HG03175 (cell line): ENCODE measurements at regions not wholly inside any gene's neighbourhood (a gene's known extent, or its start where the extent isn't known, plus 50 kb on each side); places are given as distances from the start of the nearest gene placed in this dataset.

Experiments
- ATAC-seq: cut with Tn5 transposase; IDR thresholded peaks from one replicate; pipeline ENCODE4 v1.9.1; 2021; ENCODE audit warnings: mild to moderate bottlenecking, moderate library complexity; ENCODE audit not compliant: unreplicated experiment

DNA sequence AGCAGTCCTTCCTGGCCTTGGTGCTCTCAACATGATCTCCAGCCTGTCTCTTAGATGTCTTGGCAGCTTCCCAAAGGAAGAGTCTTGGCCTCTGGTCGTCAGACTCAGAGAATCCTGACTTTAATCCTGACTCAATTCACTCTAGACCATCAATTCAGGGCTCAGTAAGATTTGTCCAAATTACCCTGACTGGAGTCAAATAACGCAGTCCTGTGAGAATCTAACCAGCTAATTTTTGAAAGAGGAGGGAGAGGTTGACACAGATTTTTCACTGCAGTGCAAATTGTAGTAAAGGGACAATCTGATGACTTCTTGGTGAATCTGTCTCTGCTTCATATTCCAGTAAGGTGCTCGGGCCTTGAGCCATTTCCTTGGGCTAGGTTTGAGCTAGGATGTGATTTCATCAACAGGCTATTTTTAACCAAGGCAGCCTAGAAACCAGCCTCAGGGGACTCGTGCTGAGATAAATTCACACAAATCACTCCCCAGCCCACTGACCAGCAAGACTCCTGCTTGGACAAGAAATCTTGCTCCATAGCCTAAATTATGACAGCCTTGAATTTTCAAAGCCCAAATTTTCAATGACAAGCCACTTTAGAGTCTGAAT lies 257.4 kb downstream of the ENC1 start:
- ATAC-seq, result no peak

DNA sequence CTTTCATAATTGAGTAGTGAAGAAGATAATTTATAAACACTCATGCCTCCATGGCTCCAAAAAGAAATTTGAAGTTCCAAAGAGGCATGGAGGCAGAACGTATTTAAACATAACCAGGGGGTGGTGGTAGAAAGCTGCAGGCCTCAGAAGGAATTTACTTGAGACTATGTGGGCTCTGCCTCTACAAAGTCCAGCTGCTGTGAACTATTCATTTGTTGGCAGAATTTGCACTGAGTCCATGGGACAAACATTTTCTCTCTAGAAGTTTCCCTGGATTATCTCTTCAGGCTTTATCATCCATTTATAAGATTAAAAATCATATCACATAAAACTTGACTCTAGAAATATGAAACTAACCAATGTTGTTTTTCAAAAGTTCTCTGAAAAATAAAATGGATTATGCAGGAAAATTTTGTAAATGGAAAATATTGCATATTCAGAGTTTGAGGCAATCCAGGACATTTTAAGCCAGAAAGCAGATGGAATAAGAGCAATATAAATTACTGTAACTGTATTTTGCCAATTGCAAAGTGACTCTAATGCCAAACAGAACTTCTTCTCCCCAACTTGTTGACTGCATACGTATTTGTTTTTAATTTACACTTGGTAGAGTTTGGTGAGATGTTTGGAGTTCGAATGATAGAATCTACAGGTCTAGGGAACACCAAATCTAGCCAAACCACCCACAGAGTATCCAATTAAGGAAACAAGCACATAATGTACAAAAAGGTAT lies 258.2 kb downstream of the ENC1 start:
- ATAC-seq, result no peak

DNA sequence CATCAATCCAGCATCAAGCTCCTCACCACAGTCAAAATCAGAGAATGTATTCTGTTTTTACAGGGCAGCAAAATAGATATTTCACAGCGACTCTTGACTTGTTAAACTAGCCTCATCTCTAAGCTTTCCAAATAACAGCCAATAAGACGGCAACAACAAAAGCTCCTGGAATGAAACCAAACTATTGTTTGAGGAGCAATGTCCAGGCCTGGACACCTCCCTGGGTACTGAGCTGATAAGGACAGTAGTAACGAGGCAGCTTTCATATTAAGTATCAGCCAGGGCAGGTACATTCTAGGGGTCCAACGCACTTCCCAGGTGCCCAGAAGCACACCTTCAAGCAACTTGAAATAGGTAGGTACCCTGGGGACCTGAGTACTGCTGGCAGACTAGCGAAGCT lies 260.3 kb downstream of the ENC1 start:
- ATAC-seq, result no peak

- no peak for ATAC-seq
These were observed 262.1 kb downstream of the ENC1 start for GRCh38 chr5:74378464-74378863.

DNA sequence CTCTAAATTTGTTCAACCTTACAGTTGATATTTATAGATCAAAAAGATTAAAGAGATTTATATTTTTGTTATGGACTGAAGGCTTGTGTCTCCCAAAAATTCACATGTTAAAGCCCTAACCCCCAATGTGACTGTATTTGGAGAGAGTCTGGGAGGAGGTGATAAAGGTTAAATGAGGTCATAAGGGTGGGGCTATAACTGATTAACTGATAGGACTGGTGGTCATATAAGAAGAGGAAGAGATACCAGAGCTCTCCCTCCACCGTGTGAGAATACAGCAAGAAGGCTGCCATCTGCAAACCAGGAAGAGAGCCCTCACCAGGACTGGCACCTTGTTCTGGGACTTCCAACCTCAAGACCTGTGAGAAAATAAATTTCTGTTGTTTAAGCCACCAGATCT lies 264.3 kb downstream of the ENC1 start:
- ATAC-seq, result peak; percentile 46

DNA sequence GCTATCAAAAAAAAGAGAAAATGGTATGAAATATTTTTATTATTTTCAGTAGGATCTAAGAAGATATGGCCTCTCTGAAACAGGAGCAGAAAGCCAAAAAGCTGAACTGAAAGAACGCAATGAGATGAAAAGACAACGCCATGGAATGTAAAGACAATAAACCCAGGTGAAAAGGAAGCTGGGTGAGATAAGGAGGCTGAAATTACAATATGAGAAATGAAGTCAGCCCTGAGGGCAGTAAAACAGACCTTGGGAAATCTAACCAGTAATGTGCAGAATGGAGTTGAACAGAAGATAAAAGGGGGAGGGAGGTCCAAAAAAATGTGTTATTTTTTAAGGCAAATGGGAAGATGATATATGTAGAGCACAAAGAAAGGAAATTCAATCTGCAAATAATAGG lies 265.3 kb downstream of the ENC1 start:
- no peak for ATAC-seq

GRCh38 chr5:74374656-74375055 lies 265.9 kb downstream of the ENC1 start:
- no peak for ATAC-seq

- ATAC-seq, result no peak
These were observed 267.5 kb downstream of the ENC1 start for GRCh38 chr5:74373076-74373475.

GRCh38 chr5:74372502-74373064 lies 267.9 kb downstream of the ENC1 start:
- no peak for ATAC-seq

DNA sequence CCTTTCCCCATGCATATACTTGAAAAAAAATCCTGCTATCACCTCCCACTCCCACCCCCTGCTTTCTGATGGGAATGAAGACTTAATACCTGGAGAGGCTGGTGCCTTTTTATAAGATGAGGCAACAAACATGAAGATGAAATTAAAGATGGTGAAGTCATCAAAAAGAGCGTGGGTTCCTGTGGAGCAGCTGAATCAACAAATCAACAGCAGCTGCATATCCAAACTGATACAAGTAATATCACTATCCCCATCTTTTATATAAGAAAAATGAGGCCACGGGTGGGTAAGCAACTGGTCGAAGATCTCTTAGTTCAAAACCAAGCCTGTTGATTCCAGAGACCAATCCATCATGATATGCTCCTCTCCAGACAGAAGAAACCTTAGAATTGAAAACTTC lies 268.5 kb downstream of the ENC1 start:
- ATAC-seq, result no peak

DNA sequence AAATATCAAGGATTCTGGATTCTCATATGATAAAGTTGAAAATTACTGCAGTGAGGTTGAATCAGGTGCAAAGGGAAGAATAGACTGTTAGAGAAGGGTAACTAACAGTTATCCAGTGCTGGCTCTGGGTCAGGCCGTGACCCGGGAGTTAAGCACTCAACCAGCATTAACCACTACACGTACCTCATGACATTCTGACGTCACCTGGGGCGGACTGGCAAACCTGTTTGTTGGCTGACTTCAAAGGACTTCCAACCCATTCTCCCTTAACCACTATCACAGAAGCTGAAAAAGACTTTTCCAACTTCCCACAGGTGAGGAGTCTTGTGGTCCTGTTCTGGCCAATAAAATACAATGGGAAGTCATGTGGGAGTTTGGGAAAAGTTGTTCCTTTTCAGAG lies 268.9 kb downstream of the ENC1 start:
- ATAC-seq, result no peak

GRCh38 chr5:74370168-74370567 lies 270.4 kb downstream of the ENC1 start:
- no peak for ATAC-seq

DNA sequence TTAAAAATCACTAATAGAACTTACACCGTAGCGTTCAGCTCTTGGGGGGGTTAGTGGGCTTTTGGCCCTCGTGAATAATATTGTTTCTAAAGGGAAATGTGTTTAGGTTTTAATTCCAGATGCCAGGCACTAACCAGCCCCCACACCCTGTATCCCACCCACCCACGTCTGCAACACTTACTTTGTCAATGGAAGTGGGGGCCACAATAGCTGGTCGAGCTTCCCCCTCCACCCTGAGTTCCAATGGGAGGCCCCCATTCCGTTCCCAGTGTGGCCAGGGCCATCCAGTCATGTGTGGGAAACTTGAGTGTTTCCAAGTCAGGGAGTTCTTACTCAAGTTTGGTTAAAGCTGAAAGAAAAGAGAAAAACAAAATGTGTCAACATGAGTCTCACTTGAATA lies 271.4 kb downstream of the ENC1 start:
- no peak for ATAC-seq

- no peak for ATAC-seq
These were observed 272.6 kb downstream of the ENC1 start for GRCh38 chr5:74367934-74368333.

DNA sequence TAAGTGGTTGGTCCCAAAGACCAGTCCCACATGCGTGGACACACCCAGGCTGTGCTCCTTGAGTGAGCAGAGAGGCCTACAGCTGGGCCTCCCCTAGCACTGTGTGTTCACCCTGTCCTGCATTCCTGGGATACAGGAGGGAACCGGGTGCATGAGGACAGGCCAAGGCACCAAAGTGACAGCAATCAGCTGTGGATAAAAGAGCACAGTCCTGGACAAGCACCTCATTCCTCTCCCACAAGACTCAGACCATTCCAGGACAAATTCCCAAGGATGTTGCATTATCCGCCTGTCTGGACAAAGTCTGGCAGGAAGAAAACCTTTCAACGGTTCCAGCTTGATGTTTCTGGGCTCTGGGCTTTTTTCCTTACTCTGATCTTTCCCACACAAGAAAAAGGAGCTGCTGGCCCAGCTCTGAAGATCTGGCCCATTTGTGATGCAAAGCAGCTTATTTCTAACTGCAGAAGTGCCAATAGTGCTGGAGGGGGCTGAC lies 273.2 kb downstream of the ENC1 start:
- ATAC-seq, result no peak

- no peak for ATAC-seq
These were observed 274.8 kb downstream of the ENC1 start for GRCh38 chr5:74365723-74366122.

DNA sequence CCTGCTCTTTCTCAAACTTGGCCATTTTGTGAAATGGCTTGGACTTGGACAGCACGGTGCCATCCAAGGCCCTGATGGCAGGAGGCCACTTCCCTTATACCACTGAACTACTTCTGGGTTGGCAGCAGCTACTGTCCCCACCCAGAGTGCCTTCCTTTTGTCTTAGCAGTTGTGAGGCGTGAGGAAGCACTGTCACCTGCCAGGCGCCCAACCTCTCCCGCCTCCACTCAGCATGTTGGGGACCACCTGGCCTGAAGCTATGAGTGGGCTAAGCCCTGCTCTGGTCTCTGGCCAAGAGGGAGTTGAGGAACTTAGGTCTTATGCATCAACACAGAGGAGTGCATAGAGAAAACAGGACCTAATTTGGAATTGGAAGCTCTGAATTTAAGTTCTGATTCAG lies 276.0 kb downstream of the ENC1 start:
- no peak for ATAC-seq

GRCh38 chr5:74363603-74364205 lies 276.8 kb downstream of the ENC1 start:
- ATAC-seq, result no peak

DNA sequence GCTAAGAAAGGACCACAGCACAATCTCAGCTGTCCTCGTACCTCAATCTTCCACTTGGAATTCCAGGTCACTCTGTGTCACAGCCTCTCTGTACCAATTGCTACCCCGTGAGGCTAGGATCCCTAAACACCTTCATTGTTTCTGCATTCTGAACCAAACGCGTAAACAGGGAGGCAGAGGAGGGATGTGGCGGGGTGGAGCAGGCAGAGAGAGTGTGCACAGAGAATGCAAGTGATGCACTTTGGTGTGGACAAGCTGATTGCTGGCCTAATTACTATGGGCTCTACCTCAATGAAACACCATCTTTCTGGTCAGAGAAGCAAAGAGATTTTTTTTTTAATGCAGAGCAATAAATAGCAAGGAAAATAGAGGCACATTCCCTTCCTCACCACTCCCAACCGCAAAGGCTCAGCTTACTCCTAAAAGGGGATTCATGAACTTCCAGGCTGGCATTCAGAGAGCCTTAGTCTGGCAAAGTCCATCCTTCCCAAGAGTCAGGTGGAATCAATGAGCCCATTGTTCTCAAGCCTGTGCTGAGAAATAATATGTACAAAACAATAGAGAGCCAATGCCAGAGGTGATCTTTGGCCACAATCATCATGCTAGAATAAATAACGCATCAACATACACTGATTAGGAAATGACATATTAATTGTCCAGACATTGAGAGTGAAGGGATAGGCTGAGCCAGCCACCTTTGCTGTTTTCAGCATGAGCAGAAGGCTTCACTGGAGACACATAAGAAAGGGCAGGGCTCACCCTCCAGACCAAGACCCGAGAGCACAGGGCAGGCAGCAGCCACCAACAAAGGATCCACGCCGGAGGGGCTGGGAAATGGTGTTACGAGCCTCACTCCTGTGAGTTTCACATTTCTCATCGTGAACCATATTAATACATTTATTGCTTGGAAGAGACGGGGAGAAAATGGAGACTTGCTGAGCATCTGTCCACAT lies 278.8 kb downstream of the ENC1 start:
- no peak for ATAC-seq

GRCh38 chr5:74360535-74361210 lies 279.9 kb downstream of the ENC1 start:
- no peak for ATAC-seq
